BLaER1 treated with 17β-estradiol and CSF1 and Interleukin-3, amounts not matched to agents 10 nM and 100 nM (cell line): ENCODE measurements at regions not wholly inside any gene's neighbourhood (a gene's known extent, or its start where the extent isn't known, plus 50 kb on each side); places are given as distances from the start of the nearest gene placed in this dataset.

Experiments used
- H3K27ac ChIP-seq, 11 experiments: shearing (Covaris generic); formaldehyde crosslinking; 2 replicates each; pipeline ENCODE4 v1.8.1; 2022
- H3K27me3 ChIP-seq, 11 experiments: shearing (Covaris generic); formaldehyde crosslinking; 2 replicates each; pipeline ENCODE4 v1.8.1; 2022
- H3K36me3 ChIP-seq, 11 experiments: shearing (Covaris generic); formaldehyde crosslinking; 2 replicates each; pipeline ENCODE4 v1.8.1; 2022
- H3K4me1 ChIP-seq, 10 experiments: shearing (Covaris generic); formaldehyde crosslinking; 2 replicates each; pipeline ENCODE4 v1.8.1; 2022
- H3K4me2 ChIP-seq, 11 experiments: shearing (Covaris generic); formaldehyde crosslinking; 2 replicates each; pipeline ENCODE4 v1.8.1; 2022
- H3K4me3 ChIP-seq, 10 experiments: shearing (Covaris generic); formaldehyde crosslinking; 2 replicates each; pipeline ENCODE4 v1.8.1; 2022
- H3K9ac ChIP-seq, 11 experiments: shearing (Covaris generic); formaldehyde crosslinking; 2 replicates each; pipeline ENCODE4 v1.8.1; 2022
- H3K9me3 ChIP-seq, 11 experiments: shearing (Covaris generic); formaldehyde crosslinking; replicated peaks in 1 of 11; 2 replicates each; pipeline ENCODE4 v1.8.1; 2022
- H4K20me1 ChIP-seq, 11 experiments: shearing (Covaris generic); formaldehyde crosslinking; 2 replicates each; pipeline ENCODE4 v1.8.1; 2022
- Cebpa-rat ChIP-seq, 11 experiments: shearing (Covaris generic); IDR thresholded peaks; 2 replicates each; pipeline ENCODE4 v1.8.1; 2022

DNA sequence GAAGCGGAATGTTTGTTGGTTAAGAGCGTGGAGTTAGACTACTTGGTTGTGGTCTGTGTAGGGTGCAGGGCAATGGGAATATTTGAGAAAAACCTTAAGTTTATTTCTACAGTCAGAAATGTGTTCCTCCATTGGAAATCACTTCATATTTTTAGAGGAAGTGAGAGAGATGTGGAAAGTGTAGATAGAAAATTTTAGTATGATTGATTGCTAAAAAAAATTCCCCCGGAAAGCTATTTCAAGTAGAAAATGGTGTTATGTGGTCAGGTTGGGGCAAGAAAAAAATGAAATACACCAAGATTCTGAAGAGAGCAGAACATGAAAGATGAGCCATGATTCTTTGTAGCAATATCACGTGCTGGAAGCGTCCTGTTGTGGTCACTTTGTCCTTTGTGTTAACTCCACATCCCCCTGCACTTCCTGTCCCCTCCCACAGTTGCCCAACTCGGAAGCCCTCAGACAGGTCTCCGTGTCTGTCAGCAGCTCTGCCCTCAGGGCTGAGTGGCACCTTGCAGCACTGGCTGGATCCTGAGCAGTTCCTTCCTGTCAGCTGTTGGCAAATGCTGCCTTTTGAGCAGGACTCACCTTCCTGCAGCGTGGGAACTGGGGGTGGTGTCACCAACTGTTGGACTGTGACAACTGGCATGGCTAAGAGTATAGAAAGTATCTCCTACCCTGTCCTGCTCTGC lies 137.5 kb upstream of the SLC24A3 start:
- Histone ChIP-seq H3K27ac (peak overlapping the region in 9 of 11 experiments; percentile 56 to 79 (median 72); a peak in 17 of 22 replicates), H3K4me1 (peaks cover 48 to 56% (median 51%) of the 10 kb centered on the region in 10 experiments), H3K9ac (peak overlapping the region in 6 of 11 experiments; percentile 30 to 48 (median 42); a peak in 9 of 22 replicates), H3K4me2 (peak overlapping the region; percentile 79 to 94 (median 91)), H3K4me3 (peak overlapping the region in 4 of 10 experiments; percentile 11 to 35 (median 27); a peak in 4 of 20 replicates), H3K27me3 (no peaks in the 10 kb centered on the region), H4K20me1 (no peaks in the 10 kb centered on the region), H3K36me3 (no peaks in the 10 kb centered on the region), H3K9me3 (no peaks in the 10 kb centered on the region; a peak in 2 of 22 replicates)
- peak in 8 of 11 experiments; percentile 45 to 82 (median 72); a peak in 15 of 22 replicates for TF ChIP-seq Cebpa-rat (IDR thresholded peaks at IDR 0.05)

DNA sequence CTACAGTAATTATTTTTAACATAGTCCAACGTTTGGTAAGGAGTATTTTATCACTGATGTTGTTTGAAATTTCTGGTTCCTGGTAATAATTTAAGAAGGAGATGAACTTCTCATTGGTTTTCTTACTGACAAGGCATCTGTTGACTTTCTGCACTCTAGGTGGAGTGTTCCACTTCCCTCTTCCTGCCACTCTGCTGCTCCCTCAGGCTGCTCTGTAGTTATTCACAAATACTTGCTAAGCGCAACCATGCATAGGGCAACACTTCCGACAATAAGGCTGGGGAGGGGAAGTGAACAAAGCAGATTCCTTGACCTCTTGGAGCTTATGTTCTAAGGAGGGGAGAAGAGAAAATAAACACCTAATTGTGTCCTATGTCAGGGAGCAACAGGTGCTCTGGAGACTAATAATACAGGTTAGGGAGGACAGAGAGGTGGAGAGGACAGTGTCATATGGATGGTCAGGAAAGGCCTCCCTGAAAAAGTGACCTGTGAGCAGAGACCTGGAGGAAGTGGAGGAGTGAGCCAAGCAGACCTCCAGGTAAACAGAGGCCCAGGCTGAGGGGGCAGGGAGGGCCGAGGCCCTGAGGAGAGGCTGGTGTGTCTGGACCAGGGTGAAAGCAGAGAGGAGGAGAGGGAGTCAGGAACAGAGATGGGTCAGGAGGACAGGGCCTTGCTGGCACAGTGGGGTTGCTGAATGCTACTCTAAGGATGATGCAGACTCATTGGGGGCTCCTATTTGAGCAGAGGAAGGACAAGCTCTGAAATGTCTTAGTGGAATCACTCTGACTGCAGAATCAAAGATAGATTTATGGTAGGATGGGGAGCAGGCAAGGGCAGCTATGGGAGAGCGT lies 134.8 kb upstream of the SLC24A3 start:
- TF ChIP-seq Cebpa-rat (IDR thresholded peaks at IDR 0.05), result no peak

DNA sequence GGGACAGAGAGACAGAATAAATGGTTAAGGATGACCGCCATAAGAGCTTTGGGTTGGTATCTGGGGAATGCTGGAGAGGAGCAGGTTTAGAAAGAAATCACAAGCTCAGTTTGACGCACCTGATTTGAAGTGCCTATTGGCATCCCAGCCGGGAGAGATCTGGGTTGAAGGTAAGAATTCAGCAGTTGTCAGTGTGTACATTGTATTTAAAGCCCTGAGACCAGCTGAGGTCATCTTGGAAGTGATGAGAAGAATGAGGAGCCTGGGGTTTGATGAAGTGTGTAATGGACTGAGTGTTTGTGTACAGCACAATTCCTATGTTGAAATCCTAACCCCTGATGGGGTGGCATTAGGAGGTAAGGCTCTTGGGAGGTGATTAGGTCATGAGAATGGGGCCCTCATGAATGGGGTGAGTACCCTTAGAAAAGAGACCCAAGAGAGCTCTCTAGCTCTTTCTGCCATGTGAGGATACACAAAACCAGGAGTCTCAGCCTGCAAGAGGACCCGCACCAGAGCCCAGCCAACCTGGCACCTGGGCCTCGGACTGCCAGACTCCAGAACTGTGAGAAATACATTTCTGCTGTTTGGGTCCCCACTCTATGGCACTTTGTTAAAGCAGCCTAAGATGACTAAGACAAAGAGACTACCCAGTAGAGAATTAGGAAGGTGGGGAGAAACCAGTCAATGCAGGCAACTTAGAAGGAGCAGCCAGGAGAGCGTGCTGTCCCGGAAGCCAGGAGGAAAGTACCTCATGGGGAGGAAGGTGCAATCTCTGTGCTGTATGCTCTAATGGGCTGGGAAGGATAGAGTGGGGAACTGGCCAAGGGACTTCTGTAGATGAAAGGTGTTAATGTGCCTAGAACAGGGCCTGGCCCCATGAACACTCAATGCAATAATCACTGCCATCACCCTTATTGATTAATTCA lies 133.7 kb upstream of the SLC24A3 start:
- no peak overlapping the region for H3K27ac ChIP-seq
- no peak overlapping the region for H3K9ac ChIP-seq
- H3K36me3 ChIP-seq, result no peaks in the 10 kb centered on the region
- H3K4me3 ChIP-seq, result no peak overlapping the region
- H3K4me2 ChIP-seq, result no peak overlapping the region
- H3K9me3 ChIP-seq, result no peaks in the 10 kb centered on the region; a peak in 2 of 22 replicates
- no peaks in the 10 kb centered on the region for H4K20me1 ChIP-seq
- H3K4me1 ChIP-seq, result peaks cover 22 to 26% (median 23%) of the 10 kb centered on the region in 10 experiments
- no peaks in the 10 kb centered on the region for H3K27me3 ChIP-seq
- no peak for TF ChIP-seq Cebpa-rat (IDR thresholded peaks at IDR 0.05)

More for the DNA sequence above, 134.8 kb upstream of the SLC24A3 start:
- H3K4me2 ChIP-seq, result no peak overlapping the region
- no peak overlapping the region for H3K27ac ChIP-seq
- H3K4me3 ChIP-seq, result no peak overlapping the region
- H3K9me3 ChIP-seq, result no peaks in the 10 kb centered on the region; a peak in 2 of 22 replicates
- H3K9ac ChIP-seq, result no peak overlapping the region
- peaks cover 23 to 30% (median 26%) of the 10 kb centered on the region in 10 experiments for H3K4me1 ChIP-seq
- no peaks in the 10 kb centered on the region for H3K27me3 ChIP-seq
- no peaks in the 10 kb centered on the region for H4K20me1 ChIP-seq
- H3K36me3 ChIP-seq, result no peaks in the 10 kb centered on the region

DNA sequence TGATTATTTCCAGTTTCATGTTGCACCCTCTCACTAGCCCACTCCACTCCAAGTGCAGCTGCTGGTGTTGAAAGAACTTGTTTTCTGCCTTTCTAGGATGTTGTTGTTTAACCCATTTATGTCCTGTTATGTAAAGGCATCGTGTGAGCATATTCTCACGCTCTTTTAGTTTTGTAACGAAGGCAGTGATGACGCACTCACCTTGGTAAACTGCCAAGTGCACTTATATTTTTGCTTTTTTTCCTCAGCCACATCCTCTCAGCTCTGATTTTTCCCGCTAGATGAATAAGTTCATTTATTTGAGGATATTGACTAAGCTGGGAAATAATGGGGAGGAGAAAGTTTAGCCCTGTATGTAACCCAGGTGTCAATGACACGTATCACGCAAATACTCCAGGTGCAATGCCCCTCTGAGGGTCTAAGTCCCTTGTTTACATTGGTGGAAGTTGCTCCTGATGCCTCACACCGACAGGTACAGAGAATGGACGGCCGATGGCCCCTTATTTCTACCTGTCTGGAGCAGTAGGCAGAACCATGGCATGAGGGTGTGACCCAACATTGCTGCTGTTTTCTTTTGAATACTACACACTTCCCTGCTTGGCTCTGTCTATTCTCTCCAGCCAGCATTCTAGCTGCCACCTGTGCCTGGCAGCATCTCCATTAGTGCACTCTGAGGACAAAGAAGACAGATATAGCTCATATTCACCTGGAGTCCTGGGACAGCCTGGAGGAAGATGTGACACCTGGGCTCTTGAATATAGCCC lies 132.7 kb upstream of the SLC24A3 start:
- Histone ChIP-seq H3K4me1 (peaks cover 13 to 16% (median 15%) of the 10 kb centered on the region in 10 experiments), H3K9ac (no peak overlapping the region), H3K9me3 (no peaks in the 10 kb centered on the region; a peak in 2 of 22 replicates), H3K4me3 (no peak overlapping the region), H3K27ac (no peak overlapping the region), H4K20me1 (no peaks in the 10 kb centered on the region), H3K27me3 (no peaks in the 10 kb centered on the region), H3K36me3 (no peaks in the 10 kb centered on the region), H3K4me2 (no peak overlapping the region)
- TF ChIP-seq Cebpa-rat (IDR thresholded peaks at IDR 0.05), result no peak

DNA sequence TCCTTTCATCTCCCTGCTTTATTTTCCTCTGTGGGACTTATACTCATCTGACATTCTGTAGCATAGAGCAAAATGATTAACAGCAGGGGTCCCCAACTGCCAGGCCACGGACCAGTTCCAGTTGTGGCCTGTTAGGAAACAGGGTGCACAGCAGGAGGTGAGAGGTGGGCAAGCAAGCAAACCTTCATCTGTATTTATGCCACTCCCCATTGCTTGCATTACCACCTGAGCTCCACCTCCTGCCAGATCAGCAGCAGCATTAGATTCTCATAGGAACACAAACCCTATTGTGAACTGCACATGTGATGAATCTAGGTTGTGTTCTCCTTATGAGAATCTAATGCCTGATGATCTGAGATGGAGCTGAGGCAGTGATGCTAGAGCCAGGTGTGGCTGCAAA lies 130.5 kb upstream of the SLC24A3 start:
- no peaks in the 10 kb centered on the region for H4K20me1 ChIP-seq
- H3K9ac ChIP-seq, result no peak overlapping the region
- no peak overlapping the region for H3K4me3 ChIP-seq
- no peak for TF ChIP-seq Cebpa-rat (IDR thresholded peaks at IDR 0.05)
- no peaks in the 10 kb centered on the region for H3K27me3 ChIP-seq
- H3K4me2 ChIP-seq, result no peak overlapping the region
- no peak overlapping the region for H3K27ac ChIP-seq
- H3K9me3 ChIP-seq, result no peaks in the 10 kb centered on the region; a peak in 2 of 22 replicates
- no peaks in the 10 kb centered on the region for H3K36me3 ChIP-seq
- H3K4me1 ChIP-seq, result no peaks in the 10 kb centered on the region

DNA sequence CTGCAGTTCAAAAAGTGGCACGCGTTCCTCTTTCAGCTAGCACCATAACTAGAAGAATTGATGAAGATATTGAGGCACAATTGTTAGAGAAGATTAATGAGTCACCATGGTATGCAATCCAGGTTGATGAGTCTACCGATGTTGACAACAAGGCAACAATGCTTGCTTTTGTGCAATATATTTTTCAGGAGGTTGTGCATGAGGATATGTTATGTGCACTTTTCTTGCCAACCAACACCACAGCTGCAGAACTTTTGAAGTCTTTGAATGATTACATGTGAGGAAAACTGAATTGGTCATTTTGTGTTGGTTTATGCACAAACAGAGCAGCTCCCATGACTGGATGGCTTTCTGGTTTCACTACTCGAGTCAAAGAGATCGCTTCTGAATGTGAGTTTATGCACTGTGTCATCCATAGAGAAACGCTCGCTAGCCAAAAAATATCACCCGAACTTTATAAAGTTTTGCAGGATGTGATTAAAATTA lies 129.3 kb upstream of the SLC24A3 start:
- no peak overlapping the region for H3K4me2 ChIP-seq
- no peaks in the 10 kb centered on the region; a peak in 2 of 22 replicates for H3K9me3 ChIP-seq
- H3K9ac ChIP-seq, result no peak overlapping the region
- TF ChIP-seq Cebpa-rat (IDR thresholded peaks at IDR 0.05), result no peak
- H4K20me1 ChIP-seq, result no peaks in the 10 kb centered on the region
- H3K36me3 ChIP-seq, result no peaks in the 10 kb centered on the region
- H3K27me3 ChIP-seq, result no peaks in the 10 kb centered on the region
- H3K4me1 ChIP-seq, result no peaks in the 10 kb centered on the region
- H3K27ac ChIP-seq, result no peak overlapping the region
- no peak overlapping the region for H3K4me3 ChIP-seq

DNA sequence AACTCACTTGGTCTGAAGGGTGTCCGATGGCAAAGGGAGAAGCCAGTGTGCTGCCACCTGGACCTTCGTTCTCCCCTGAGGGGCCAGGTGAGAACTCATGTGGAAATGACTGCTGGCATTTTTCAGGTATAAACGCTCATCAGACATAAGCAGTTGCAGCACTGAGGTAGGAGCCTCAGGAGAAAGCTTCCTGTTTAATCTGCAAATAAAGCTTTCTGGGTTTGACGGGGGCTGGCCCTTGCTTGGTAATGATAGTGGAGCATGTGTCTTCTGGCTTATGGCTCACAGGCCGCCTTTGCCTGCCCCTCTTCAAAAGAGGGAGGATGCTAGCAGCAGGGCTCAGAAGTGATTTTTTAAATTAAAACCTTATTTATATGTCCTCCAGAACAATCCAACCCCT lies 122.1 kb upstream of the SLC24A3 start:
- Histone ChIP-seq H3K9me3 (peaks cover 0 to 11% (median 0%) of the 10 kb centered on the region in 11 experiments; a peak in 1 of 22 replicates), H3K27me3 (no peaks in the 10 kb centered on the region), H3K4me2 (no peak overlapping the region), H3K4me1 (no peaks in the 10 kb centered on the region), H3K4me3 (no peak overlapping the region), H4K20me1 (no peaks in the 10 kb centered on the region), H3K36me3 (no peaks in the 10 kb centered on the region), H3K9ac (no peak overlapping the region), H3K27ac (no peak overlapping the region)
- TF ChIP-seq Cebpa-rat (IDR thresholded peaks at IDR 0.05), result no peak

DNA sequence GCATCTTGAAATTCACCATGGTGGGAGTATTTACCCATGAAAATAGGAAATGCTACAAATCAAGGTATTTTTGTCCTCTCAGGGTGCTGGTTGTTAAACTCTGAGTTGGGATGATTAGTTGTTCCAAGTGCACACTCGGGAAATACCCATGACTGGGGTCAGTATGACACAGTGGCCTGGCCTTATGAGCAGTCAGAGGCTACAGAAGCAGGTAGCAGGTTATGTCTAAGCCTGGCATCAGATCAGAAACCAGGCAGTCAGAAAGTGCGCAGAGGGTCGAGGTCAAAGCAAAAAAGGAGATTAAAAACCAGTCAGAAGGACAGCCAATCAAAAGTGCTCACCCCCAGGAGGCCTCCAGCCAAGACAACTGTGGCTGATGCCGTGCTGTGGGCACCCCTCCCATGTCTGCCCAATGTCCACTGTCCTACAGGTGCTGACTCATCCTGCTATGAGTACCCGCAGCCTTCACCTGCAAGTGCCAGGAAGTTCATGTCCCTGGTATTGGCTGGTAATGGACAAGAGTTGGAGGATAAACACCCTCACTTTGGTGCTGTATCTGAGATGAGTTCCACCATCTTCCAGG lies 117.4 kb upstream of the SLC24A3 start:
- H3K4me1 ChIP-seq, result peaks cover 0 to 6% (median 0%) of the 10 kb centered on the region in 10 experiments; a peak in 2 of 20 replicates
- no peak for TF ChIP-seq Cebpa-rat (IDR thresholded peaks at IDR 0.05)
- H3K4me3 ChIP-seq, result no peak overlapping the region
- H3K27ac ChIP-seq, result no peak overlapping the region
- no peak overlapping the region for H3K9ac ChIP-seq
- no peaks in the 10 kb centered on the region for H4K20me1 ChIP-seq
- H3K9me3 ChIP-seq, result peaks cover 0 to 4% (median 0%) of the 10 kb centered on the region in 11 experiments; a peak in 1 of 22 replicates
- H3K4me2 ChIP-seq, result no peak overlapping the region
- no peaks in the 10 kb centered on the region for H3K27me3 ChIP-seq
- H3K36me3 ChIP-seq, result no peaks in the 10 kb centered on the region
